Activated T-helper 2 cell treated with anti-CD3 and anti-CD28 coated beads, Interferon-gamma antibody, Interleukin-2, Interleukin-4, amounts not matched to agents 10 μg/mL and 5 μg/mL and 100 μg/mL, durations not matched to agents 14 hours and 24 hours and 36 hours (primary cell): ENCODE measurements at regions not wholly inside any gene's neighbourhood (a gene's known extent, or its start where the extent isn't known, plus 50 kb on each side); places are given as distances from the start of the nearest gene placed in this dataset.
"Not testable (repeated sequence)": the region's sequence is repeated elsewhere in the genome, so short reads cannot be mapped to it uniquely, and the experiment has no call there.

Experiments
- DNase-seq: peaks from one replicate; pipeline ENCODE4 v3.0.0; 2021; ENCODE audit warnings: low spot score
- H3K27ac Mint-ChIP-seq: one replicate; pipeline ENCODE4 v1.8.0; 2021; ENCODE audit warnings: mixed read lengths
- H3K27me3 Mint-ChIP-seq: one replicate; pipeline ENCODE4 v1.8.0; 2021; ENCODE audit warnings: low read depth, mixed read lengths
- H3K36me3 Mint-ChIP-seq: one replicate; pipeline ENCODE4 v1.8.0; 2021; ENCODE audit warnings: low read depth, mixed read lengths
- H3K4me1 Mint-ChIP-seq: one replicate; pipeline ENCODE4 v1.8.0; 2021; ENCODE audit warnings: low read depth, mixed read lengths
- H3K4me3 Mint-ChIP-seq: one replicate; pipeline ENCODE4 v1.8.0; 2021; ENCODE audit warnings: low read depth, mild to moderate bottlenecking, moderate library complexity, mixed read lengths
- H3K9me3 Mint-ChIP-seq: one replicate; pipeline ENCODE4 v1.8.0; 2021; ENCODE audit warnings: mixed read lengths
- intact Hi-C: fragments of 100-400 bp; cut with micrococcal nuclease; formaldehyde crosslinking; loops from one replicate; pipeline ENCODE4 v1.15.1; 2023

- no peaks in the 10 kb centered on the region for H3K4me1 Mint-ChIP-seq
- DNase-seq = no peak
- no peaks in the 10 kb centered on the region for H3K9me3 Mint-ChIP-seq
- no peak overlapping the region for H3K4me3 Mint-ChIP-seq
- peaks cover 3% of the 10 kb centered on the region for H3K27me3 Mint-ChIP-seq
- intact Hi-C loops = no loop called here
- no peak overlapping the region for H3K27ac Mint-ChIP-seq
- no peaks in the 10 kb centered on the region for H3K36me3 Mint-ChIP-seq
Observed at GRCh38 chr11:129620237-129621104, 195.2 kb upstream of the TMEM45B start.

GRCh38 chr11:129625930-129626329 lies 189.7 kb upstream of the TMEM45B start:
- Mint-ChIP-seq H3K4me1 (no peaks in the 10 kb centered on the region), H3K4me3 (no peak overlapping the region), H3K27me3 (no peaks in the 10 kb centered on the region), H3K36me3 (no peaks in the 10 kb centered on the region), H3K9me3 (peaks cover 8% of the 10 kb centered on the region), H3K27ac (no peak overlapping the region)
- intact Hi-C loops = no loop called here
- DNase-seq = no peak

GRCh38 chr11:129631201-129631600 lies 184.4 kb upstream of the TMEM45B start:
- Mint-ChIP-seq H3K27ac (no peak overlapping the region), H3K9me3 (peaks cover 8% of the 10 kb centered on the region), H3K4me1 (no peaks in the 10 kb centered on the region), H3K36me3 (no peaks in the 10 kb centered on the region), H3K27me3 (no peaks in the 10 kb centered on the region), H3K4me3 (no peak overlapping the region)
- intact Hi-C loops = no loop called here
- DNase-seq = no peak

GRCh38 chr11:129636926-129637325 lies 178.7 kb upstream of the TMEM45B start:
- H3K36me3 Mint-ChIP-seq = no peaks in the 10 kb centered on the region
- H3K9me3 Mint-ChIP-seq = no peaks in the 10 kb centered on the region
- no peak for DNase-seq
- H3K27ac Mint-ChIP-seq = peak overlapping the region; percentile 75
- H3K27me3 Mint-ChIP-seq = no peaks in the 10 kb centered on the region
- intact Hi-C loops = loop anchor here (2.0 to 5.0 kb wide), 3 partner anchors 35 to 260 kb away; partner anchors contain the start of gene BARX2
- H3K4me1 Mint-ChIP-seq = peaks cover 47% of the 10 kb centered on the region
- no peak overlapping the region for H3K4me3 Mint-ChIP-seq

DNA sequence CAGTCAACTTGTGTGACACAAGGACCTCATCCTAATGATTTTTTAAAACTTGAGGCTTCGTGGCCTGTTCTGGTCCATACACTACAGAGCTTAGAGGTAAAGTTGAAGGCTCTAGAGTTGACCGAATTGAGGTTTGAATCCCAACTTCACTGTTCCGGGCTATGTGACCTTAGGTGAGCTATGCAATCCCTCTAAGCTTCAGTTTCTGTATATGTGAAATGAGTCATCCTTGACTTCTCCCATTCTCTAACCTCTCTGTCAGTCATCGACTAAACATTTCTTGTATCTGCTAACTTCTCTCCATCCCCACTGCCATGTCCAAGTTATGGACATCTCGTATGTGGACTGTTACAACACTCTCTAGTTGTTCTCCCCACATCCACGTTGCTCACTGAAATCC lies 178.2 kb upstream of the TMEM45B start:
- Mint-ChIP-seq H3K27me3 (no peaks in the 10 kb centered on the region), H3K9me3 (no peaks in the 10 kb centered on the region), H3K27ac (peak overlapping the region; percentile 75), H3K36me3 (no peaks in the 10 kb centered on the region), H3K4me3 (no peak overlapping the region), H3K4me1 (peaks cover 52% of the 10 kb centered on the region)
- intact Hi-C loops = loop anchor here (2.0 to 5.0 kb wide), 3 partner anchors 35 to 260 kb away; partner anchors contain the start of gene BARX2
- DNase-seq = no peak

GRCh38 chr11:129637983-129638776 lies 177.5 kb upstream of the TMEM45B start:
- peaks cover 57% of the 10 kb centered on the region for H3K4me1 Mint-ChIP-seq
- DNase-seq = no peak
- H3K27ac Mint-ChIP-seq = peak overlapping the region; percentile 75
- no peak overlapping the region for H3K4me3 Mint-ChIP-seq
- peaks cover 5% of the 10 kb centered on the region for H3K36me3 Mint-ChIP-seq
- H3K27me3 Mint-ChIP-seq = no peaks in the 10 kb centered on the region
- intact Hi-C loops = loop anchor here (2.0 to 5.0 kb wide), 3 partner anchors 34 to 261 kb away; partner anchors contain the start of gene BARX2
- H3K9me3 Mint-ChIP-seq = peaks cover 3% of the 10 kb centered on the region

- Mint-ChIP-seq H3K4me3 (no peak overlapping the region), H3K4me1 (peaks cover 68% of the 10 kb centered on the region), H3K27ac (peak overlapping the region; percentile 85), H3K27me3 (no peaks in the 10 kb centered on the region), H3K9me3 (peaks cover 3% of the 10 kb centered on the region), H3K36me3 (peaks cover 5% of the 10 kb centered on the region)
- DNase-seq = no peak
- intact Hi-C loops = loop anchor here (1.0 to 5.0 kb wide), 3 partner anchors 33 to 262 kb away; partner anchors contain the start of gene BARX2
Observed at GRCh38 chr11:129639300-129639699, 176.3 kb upstream of the TMEM45B start.

DNA sequence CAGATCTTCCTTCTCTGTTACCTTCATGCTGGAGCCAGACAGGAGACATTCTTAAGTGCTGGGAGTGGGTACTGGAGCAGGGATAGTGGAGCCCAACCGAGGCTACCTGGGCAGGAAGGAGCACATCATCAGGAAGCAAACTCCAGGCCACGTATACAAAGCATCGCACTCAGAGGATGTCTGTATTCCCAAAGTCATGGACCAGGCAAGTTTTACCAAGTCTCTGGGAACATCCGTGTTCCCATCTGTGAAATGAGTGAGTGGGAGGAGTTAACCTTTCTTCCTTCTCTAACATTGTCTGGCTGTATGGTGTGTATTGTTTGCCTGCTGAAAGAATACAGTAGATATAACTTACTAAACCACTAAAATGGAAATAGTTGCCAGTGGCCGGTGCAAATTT lies 175.0 kb upstream of the TMEM45B start:
- H3K27ac Mint-ChIP-seq = peak overlapping the region; percentile 85
- intact Hi-C loops = loop anchor here (5.0 to 10.0 kb wide), 3 partner anchors 42 to 1598 kb away; partner anchors contain the start of gene ZBTB44
- H3K4me3 Mint-ChIP-seq = no peak overlapping the region
- H3K36me3 Mint-ChIP-seq = peaks cover 5% of the 10 kb centered on the region
- H3K27me3 Mint-ChIP-seq = no peaks in the 10 kb centered on the region
- H3K4me1 Mint-ChIP-seq = peaks cover 82% of the 10 kb centered on the region
- peaks cover 3% of the 10 kb centered on the region for H3K9me3 Mint-ChIP-seq
- DNase-seq = no peak

- intact Hi-C loops = loop anchor here (1.0 to 10.0 kb wide), 4 partner anchors 39 to 1601 kb away; partner anchors contain the start of gene ZBTB44
- peaks cover 85% of the 10 kb centered on the region for H3K4me1 Mint-ChIP-seq
- no peaks in the 10 kb centered on the region for H3K27me3 Mint-ChIP-seq
- no peak for DNase-seq
- peak overlapping the region; percentile 98 for H3K27ac Mint-ChIP-seq
- peaks cover 4% of the 10 kb centered on the region for H3K9me3 Mint-ChIP-seq
- H3K36me3 Mint-ChIP-seq = peaks cover 5% of the 10 kb centered on the region
- peak overlapping the region; percentile 34 for H3K4me3 Mint-ChIP-seq
Observed at GRCh38 chr11:129643031-129643721, 172.5 kb upstream of the TMEM45B start.

DNA sequence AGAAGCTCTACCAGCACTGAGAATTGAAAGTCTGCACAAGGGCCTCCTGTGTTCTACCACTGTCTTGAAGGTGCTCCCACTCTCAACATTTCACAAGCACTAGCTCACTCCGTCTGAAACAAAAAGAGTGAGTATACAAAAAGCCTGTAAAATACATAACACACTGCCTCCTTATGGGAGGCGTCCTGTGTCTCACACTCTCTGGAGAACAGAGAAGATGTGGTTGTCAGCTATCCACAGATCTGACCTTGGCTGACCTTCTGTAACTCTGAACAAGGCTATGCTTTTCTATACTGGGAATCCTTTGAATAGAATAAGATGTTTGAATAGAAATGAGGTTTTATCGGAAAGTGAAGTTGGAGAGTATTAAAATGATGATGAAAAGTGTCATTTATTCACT lies 171.3 kb upstream of the TMEM45B start:
- Mint-ChIP-seq H3K9me3 (peaks cover 10% of the 10 kb centered on the region), H3K27ac (peak overlapping the region; percentile 98), H3K27me3 (no peaks in the 10 kb centered on the region), H3K4me3 (no peak overlapping the region), H3K4me1 (peaks cover 83% of the 10 kb centered on the region), H3K36me3 (peaks cover 5% of the 10 kb centered on the region)
- intact Hi-C loops = loop anchor here (2.0 to 10.0 kb wide), 4 partner anchors 38 to 1602 kb away; partner anchors contain the start of gene ZBTB44
- no peak for DNase-seq

GRCh38 chr11:129645943-129646342 lies 169.7 kb upstream of the TMEM45B start:
- intact Hi-C loops = loop anchor here (2.0 to 10.0 kb wide), 2 partner anchors 227 to 669 kb away; partner anchors contain the start of gene ZBTB44
- Mint-ChIP-seq H3K4me1 (peaks cover 67% of the 10 kb centered on the region), H3K9me3 (peaks cover 12% of the 10 kb centered on the region), H3K4me3 (no peak overlapping the region), H3K27me3 (no peaks in the 10 kb centered on the region), H3K27ac (peak overlapping the region; percentile 79), H3K36me3 (peaks cover 5% of the 10 kb centered on the region)
- no peak for DNase-seq

GRCh38 chr11:129650044-129650443 lies 165.6 kb upstream of the TMEM45B start:
- Mint-ChIP-seq H3K4me1 (peaks cover 31% of the 10 kb centered on the region), H3K9me3 (peaks cover 26% of the 10 kb centered on the region)
- H3K4me3 Mint-ChIP-seq, H3K27me3 Mint-ChIP-seq, DNase-seq, H3K36me3 Mint-ChIP-seq, H3K27ac Mint-ChIP-seq, intact Hi-C loops: not testable (repeated sequence)
